CD4-positive, alpha-beta T cell treated with Interleukin-15 for 1 hour (primary cell): ENCODE measurements at regions not wholly inside any gene's neighbourhood (a gene's known extent, or its start where the extent isn't known, plus 50 kb on each side); places are given as distances from the start of the nearest gene placed in this dataset.
"Not testable (repeated sequence)": the region's sequence is repeated elsewhere in the genome, so short reads cannot be mapped to it uniquely, and the experiment has no call there.

Experiments used
- DNase-seq: peaks from one replicate; pipeline ENCODE4 v3.0.0-alpha.2; 2020

- no peak for DNase-seq
Measured at GRCh38 chr6:112665114-112665513, 318.0 kb downstream of the RFPL4B start.

GRCh38 chr6:112665815-112666214 is 318.7 kb downstream of the RFPL4B start:
- no peak for DNase-seq

- no peak for DNase-seq
Measured at GRCh38 chr6:112667427-112667826, 320.3 kb downstream of the RFPL4B start.

- no peak for DNase-seq
Measured at GRCh38 chr6:112680091-112680490, 333.0 kb downstream of the RFPL4B start.

DNA sequence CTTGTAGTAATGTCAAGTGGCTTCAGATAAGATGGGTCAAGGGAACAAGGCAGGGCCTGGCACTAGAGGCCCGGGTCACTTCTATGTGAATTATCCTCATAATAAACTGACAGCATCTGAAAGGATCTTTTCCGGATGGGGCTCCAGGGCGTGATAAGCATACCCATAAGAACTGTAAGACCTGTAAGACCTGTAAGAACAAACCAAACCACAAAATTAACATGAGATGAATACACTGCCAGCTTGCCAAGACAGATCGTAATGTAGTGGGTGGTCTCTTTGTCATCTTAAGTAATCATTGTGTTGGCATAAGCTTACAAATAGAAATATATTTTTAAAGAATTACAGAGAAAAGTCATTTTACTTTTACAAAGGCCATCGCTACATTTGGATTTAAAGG is 334.9 kb downstream of the RFPL4B start:
- no peak for DNase-seq

DNA sequence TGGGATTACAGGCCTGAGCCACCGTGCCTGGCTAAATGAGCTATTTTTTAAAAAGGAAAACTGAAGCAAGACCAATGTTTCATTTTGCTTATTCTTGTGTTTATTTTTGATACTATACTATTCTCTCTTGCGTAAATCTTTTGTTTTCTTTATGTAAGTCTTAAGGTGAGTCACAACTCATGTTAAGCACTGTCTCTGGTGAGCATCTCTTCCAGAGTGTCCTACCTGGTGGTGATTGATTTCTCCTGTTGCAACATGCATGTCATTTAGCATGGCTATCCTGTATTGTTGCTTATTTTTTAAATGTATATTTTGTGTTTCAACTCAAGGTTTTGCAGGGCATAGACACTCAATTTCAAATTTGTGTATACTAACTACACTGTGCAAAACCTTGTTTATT is 336.0 kb downstream of the RFPL4B start:
- DNase-seq, result no peak

GRCh38 chr6:112683926-112684325 is 336.8 kb downstream of the RFPL4B start:
- DNase-seq, result no peak

- DNase-seq, result not testable (repeated sequence)
Measured at GRCh38 chr6:112685521-112686220, 338.5 kb downstream of the RFPL4B start.

GRCh38 chr6:112688487-112689165 is 341.5 kb downstream of the RFPL4B start:
- not testable (repeated sequence) for DNase-seq

GRCh38 chr6:112689183-112689858 is 342.2 kb downstream of the RFPL4B start:
- DNase-seq, result not testable (repeated sequence)

- no peak for DNase-seq
Measured at GRCh38 chr6:112690497-112691202, 343.5 kb downstream of the RFPL4B start.

GRCh38 chr6:112691289-112691688 is 344.2 kb downstream of the RFPL4B start:
- no peak for DNase-seq

DNA sequence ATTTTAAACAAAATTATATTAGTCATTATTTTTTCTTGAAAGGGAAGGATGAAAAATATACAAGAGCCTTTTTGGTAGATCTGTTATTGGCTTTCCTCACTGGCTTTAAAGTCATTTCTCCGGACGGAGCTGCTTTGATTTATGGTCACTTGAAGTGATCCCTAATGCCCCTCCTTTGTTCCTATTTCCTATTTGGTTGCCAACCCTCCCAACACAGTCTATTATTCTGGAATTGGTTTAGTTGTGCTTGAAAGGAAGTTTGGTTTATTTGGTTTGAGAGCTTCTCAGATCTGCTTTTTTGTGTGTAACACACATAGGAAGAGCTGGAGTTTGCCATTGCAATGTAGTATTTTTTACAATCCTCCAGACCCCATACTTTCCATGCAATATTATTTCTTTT is 347.9 kb downstream of the RFPL4B start:
- DNase-seq, result no peak

DNA sequence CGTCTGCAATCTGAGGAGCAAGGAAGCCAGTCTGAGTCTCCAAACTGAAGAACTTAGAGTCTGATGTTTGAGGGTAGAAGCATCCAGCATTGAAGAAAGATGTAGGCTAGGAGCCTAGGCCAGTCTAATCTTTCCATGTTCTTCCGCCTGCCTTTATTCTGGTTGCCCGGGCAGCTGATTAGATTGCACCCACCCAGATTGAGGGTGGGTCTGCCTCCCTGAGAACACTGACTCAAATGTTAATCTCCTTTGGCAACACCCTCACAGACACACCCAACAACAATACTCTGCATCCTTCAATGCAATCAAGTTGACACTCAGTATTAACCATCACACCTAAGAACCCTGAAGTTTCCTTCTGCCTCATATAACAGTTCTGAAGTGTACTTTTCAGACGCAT is 350.1 kb downstream of the RFPL4B start:
- no peak for DNase-seq

GRCh38 chr6:112701201-112701600 is 354.1 kb downstream of the RFPL4B start:
- no peak for DNase-seq

- no peak for DNase-seq
Measured at GRCh38 chr6:112710710-112711109, 363.6 kb downstream of the RFPL4B start.

- no peak for DNase-seq
Measured at GRCh38 chr6:112713402-112713801, 366.3 kb downstream of the RFPL4B start.

DNA sequence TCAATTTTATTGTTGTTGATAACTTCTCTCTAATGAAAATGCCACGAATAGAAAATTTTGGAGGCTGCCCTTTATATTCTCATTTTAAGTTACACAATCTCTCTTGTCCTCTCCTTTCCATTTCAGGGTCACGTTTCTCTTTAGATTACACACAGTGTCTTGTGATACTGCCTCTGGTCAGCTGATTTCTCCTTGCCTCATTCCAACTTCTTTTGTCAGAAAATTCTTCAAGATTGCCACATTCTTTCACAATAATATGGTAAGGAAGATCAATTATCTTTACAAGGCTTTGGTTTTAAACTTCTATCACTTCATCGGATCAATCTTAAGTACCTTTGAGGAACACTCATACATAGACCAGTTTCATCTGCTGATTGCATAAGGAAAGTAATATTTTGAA is 370.3 kb downstream of the RFPL4B start:
- DNase-seq, result no peak

DNA sequence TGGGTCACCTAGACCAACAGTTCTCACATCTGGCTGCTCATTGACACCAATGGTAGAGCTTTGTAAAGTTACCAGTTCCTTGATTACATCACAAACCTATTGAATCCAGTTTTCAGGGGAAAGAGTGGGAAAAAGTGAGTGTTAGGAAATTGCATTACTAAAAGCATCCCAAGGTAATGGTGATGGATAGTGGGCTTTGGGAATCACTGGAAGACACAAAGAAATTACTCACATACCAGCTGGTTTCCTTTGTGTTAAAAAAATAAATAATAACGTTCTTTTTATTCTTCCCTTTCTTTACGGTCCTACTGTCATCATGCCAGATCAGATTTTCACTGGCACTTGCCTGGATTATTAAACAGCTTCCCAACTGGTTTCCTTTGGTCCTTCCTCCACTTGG is 370.7 kb downstream of the RFPL4B start:
- no peak for DNase-seq

- DNase-seq, result no peak
Measured at GRCh38 chr6:112725541-112726085, 378.5 kb downstream of the RFPL4B start.

DNA sequence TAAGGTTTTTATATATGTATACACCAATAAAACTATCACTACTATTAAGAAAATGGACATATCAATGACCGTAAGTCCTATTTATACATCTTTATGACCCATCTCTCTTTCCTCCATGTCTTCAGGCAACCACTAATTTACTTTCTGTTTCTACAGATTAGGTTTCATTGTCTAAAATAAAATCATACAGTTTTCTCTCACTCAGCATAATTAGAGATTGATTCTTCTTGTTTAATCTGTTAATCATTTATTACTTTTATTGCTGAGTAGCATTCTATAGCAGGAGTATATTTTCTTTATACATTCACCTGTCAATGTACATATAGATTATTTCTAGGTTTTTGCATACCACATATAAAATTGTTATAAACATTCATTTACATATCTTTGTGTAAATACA is 388.0 kb downstream of the RFPL4B start:
- no peak for DNase-seq

DNA sequence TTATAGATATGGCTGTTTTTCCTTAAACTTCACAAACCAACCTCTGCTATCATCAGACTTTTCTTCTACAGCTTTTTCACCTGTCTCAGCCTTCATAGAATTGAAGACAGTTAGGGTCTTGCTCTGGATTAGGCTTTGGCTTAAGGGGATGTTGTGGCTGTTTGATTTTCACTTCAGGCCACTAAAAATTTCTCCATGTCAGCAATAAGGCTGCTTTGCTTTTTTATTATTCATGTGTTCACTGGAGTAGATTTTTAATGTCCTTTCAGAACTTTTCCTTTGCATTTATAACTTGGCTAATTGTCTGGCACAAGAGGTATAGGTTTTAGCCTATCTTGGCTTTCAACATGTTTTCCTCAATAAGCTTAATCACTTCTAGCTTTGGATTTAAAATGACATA is 392.6 kb downstream of the RFPL4B start:
- DNase-seq, result no peak

DNA sequence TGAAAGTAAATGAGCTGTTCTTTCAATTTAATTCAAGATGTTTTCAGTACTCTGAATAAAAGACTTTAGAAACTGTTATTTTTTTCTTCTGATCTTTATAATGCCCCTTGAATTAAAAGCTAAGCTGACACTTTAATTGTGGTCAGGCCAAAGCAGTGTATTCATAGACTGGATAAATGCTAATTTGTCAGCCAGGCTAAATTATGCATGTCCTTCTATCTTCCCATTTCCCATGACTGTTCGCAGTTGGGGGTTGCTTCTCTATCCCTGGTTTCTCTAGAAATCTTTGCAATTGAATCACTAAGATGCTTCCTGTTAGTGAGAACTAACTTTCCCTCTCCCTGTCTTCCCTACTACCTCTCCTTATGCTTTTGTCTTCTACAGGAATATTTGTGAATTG is 396.2 kb downstream of the RFPL4B start:
- no peak for DNase-seq
